ENCODE measurements at regions not wholly inside any gene's neighbourhood (a gene's known extent, or its start where the extent isn't known, plus 50 kb on each side); places are given as distances from the start of the nearest gene placed in this dataset.

DNA sequence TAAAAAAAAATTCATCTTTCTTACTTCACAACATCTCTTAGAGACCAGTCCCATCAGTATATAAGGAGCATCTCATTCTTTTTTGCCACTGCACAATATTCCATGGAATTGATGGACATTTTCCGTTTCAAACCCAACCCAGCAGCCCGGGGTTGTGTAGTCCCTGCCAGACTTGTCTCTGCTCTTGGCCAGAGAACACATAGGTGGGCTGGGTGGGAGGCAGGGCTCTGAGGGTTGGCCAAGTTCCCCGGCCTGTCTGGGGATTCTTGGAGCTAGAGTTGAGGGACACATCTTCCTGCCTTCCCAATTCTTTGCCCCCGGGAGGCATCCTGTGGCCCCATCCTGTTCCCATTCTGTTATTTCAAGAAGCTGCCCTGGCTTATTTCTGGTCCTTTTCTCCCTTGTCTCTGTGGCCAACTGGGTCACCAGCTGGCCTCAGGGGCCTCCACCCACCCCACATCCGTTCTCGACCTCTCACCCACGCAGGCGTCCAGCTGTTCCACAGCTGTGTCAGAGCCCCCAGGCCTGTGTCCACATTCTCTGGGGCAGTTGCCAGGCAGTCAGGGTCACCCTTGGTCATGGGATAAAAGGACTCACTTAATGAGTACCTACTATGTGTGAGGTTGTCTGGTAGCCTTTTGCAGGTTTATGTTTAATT is 52.0 kb upstream of the CCDC63 start:
- peak; percentile 52 for DNase-seq

DNA sequence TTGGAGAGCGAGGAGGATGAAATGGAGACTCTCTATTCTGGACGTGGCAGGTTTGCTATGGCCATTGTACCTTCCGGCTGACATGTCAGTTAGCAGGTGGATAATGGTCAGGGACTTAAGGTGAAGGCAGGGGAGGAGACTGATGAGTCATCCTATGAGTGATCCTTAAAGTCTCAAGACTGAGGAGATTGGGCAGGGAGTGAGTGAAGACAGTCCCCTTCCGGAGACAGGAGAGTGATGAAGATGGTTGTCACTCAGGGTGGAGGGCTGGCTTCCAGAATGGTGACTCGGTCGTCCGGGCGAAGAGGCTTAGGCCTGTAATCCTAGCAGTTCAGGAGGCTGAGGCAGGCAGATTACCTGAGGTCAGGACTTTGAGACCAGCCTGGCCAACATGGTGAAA is 49.8 kb upstream of the CCDC63 start:
- no peak for DNase-seq

All from EL (cell line).